H9 (cell line): ENCODE measurements at regions not wholly inside any gene's neighbourhood (a gene's known extent, or its start where the extent isn't known, plus 50 kb on each side); places are given as distances from the start of the nearest gene placed in this dataset.

Source experiments
- DNase-seq: peaks from one replicate; pipeline ENCODE4 v3.0.0-alpha.2; 2017
- H2AFZ ChIP-seq: one replicate; pipeline ENCODE4 v1.6.1; 2013; ENCODE audit warnings: mild to moderate bottlenecking, low read length, control low read depth, moderate library complexity
- H2AK5ac ChIP-seq: 2 replicates; pipeline ENCODE4 v1.6.1; 2013; ENCODE audit warnings: low read length, control low read depth, mixed read lengths; ENCODE audit not compliant: insufficient read length
- H2BK120ac ChIP-seq: one replicate; pipeline ENCODE4 v1.6.1; 2013; ENCODE audit warnings: low read depth, mild to moderate bottlenecking, low read length, control low read depth, inconsistent platforms; ENCODE audit not compliant: poor library complexity, severe bottlenecking
- H2BK12ac ChIP-seq: 2 replicates; pipeline ENCODE4 v1.6.1; 2013; ENCODE audit warnings: low read length, control low read depth, mixed read lengths, low read depth; ENCODE audit not compliant: insufficient read length
- H2BK15ac ChIP-seq: 2 replicates; pipeline ENCODE4 v1.6.1; 2013; ENCODE audit warnings: low read depth, low read length, control low read depth
- H2BK20ac ChIP-seq: one replicate; pipeline ENCODE4 v1.6.1; 2013; ENCODE audit warnings: low read depth, mild to moderate bottlenecking, low read length, control low read depth, inconsistent platforms; ENCODE audit not compliant: poor library complexity, severe bottlenecking
- H2BK5ac ChIP-seq: 2 replicates; pipeline ENCODE4 v1.6.1; 2013; ENCODE audit warnings: low read length, control low read depth, mixed read lengths; ENCODE audit not compliant: insufficient read length
- H3K14ac ChIP-seq: 2 replicates; pipeline ENCODE4 v1.6.1; 2013; ENCODE audit warnings: low read length, control low read depth; ENCODE audit not compliant: insufficient read depth
- H3K18ac ChIP-seq: 2 replicates; pipeline ENCODE4 v1.6.1; 2013; ENCODE audit warnings: low read depth, mild to moderate bottlenecking, mixed read lengths, low read length, control low read depth; ENCODE audit not compliant: insufficient read length
- H3K23ac ChIP-seq: 2 replicates; pipeline ENCODE4 v1.6.1; 2013; ENCODE audit warnings: low read length, control low read depth, mixed read lengths, low read depth; ENCODE audit not compliant: insufficient read length
- H3K23me2 ChIP-seq: 2 replicates; pipeline ENCODE4 v1.6.1; 2013; ENCODE audit warnings: low read depth, mild to moderate bottlenecking, mixed read lengths, low read length, control low read depth; ENCODE audit not compliant: insufficient read length, poor library complexity, severe bottlenecking
- H3K27ac ChIP-seq: 2 replicates; pipeline ENCODE4 v1.5.1; 2013; ENCODE audit warnings: low read length, control low read depth, mixed read lengths, low read depth; ENCODE audit not compliant: insufficient read length
- H3K27me3 ChIP-seq: 2 replicates; pipeline ENCODE4 v1.6.1; 2013; ENCODE audit warnings: low read length, control low read depth, inconsistent platforms; ENCODE audit not compliant: insufficient read depth
- H3K4ac ChIP-seq: 2 replicates; pipeline ENCODE4 v1.6.1; 2013; ENCODE audit warnings: low read depth, mild to moderate bottlenecking, control low read depth, inconsistent platforms, low read length, moderate library complexity
- H3K4me1 ChIP-seq: 2 replicates; pipeline ENCODE4 v1.6.1; 2013; ENCODE audit warnings: low read length, control low read depth, inconsistent platforms; ENCODE audit not compliant: insufficient read depth
- H3K4me2 ChIP-seq: 2 replicates; pipeline ENCODE4 v1.6.1; 2013; ENCODE audit warnings: low read length, control low read depth, mixed read lengths; ENCODE audit not compliant: insufficient read length, insufficient read depth
- H3K56ac ChIP-seq: 2 replicates; pipeline ENCODE4 v1.6.1; 2013; ENCODE audit warnings: low read depth, mild to moderate bottlenecking, mixed read lengths, low read length, control low read depth; ENCODE audit not compliant: insufficient read length
- H3K79me1 ChIP-seq: 2 replicates; pipeline ENCODE4 v1.6.1; 2013; ENCODE audit warnings: low read depth, mild to moderate bottlenecking, moderate library complexity, low read length, control low read depth, inconsistent platforms; ENCODE audit not compliant: insufficient read depth, poor library complexity, severe bottlenecking
- H3K79me2 ChIP-seq: 2 replicates; pipeline ENCODE4 v1.6.1; 2013; ENCODE audit warnings: low read length, control low read depth, inconsistent platforms; ENCODE audit not compliant: insufficient read depth
- H3K9ac ChIP-seq: 2 replicates; pipeline ENCODE4 v1.6.1; 2013; ENCODE audit warnings: low read length, control low read depth, mixed read lengths; ENCODE audit not compliant: insufficient read length; ENCODE audit errors: extremely low read depth
- H3K9me3 ChIP-seq: one replicate; pipeline ENCODE4 v1.6.1; 2013; ENCODE audit warnings: low read depth, low read length, inconsistent platforms; ENCODE audit not compliant: control insufficient read depth
- H3T11ph ChIP-seq: one replicate; pipeline ENCODE4 v1.6.1; 2013; ENCODE audit warnings: mild to moderate bottlenecking, low read length, control low read depth, inconsistent platforms
- H4K20me1 ChIP-seq: one replicate; pipeline ENCODE4 v1.6.1; 2013; ENCODE audit not compliant: control insufficient read depth, insufficient read length, insufficient read depth
- H4K5ac ChIP-seq: 2 replicates; pipeline ENCODE4 v1.6.1; 2013; ENCODE audit warnings: low read depth, mild to moderate bottlenecking, mixed read lengths, low read length, control low read depth; ENCODE audit not compliant: insufficient read length
- H4K8ac ChIP-seq: replicated peaks from 2 replicates; pipeline ENCODE4 v1.6.1; 2013; ENCODE audit warnings: low read length, control low read depth, mixed read lengths, low read depth; ENCODE audit not compliant: insufficient read length
- H4K91ac ChIP-seq: 2 replicates; pipeline ENCODE4 v1.6.1; 2013; ENCODE audit warnings: low read depth, mild to moderate bottlenecking, moderate library complexity, mixed read lengths, low read length, control low read depth; ENCODE audit not compliant: insufficient read length
- H3K27ac Mint-ChIP-seq, 3 experiments: 2 replicates in 2 of 3; 3 replicates in 1 of 3; pipeline ENCODE4 v1.8.0; 2020 to 2021; ENCODE audit warnings: mixed read lengths in 3 of 3, mild to moderate bottlenecking in 1 of 3, moderate library complexity in 1 of 3
- H3K27me3 Mint-ChIP-seq: 2 replicates; pipeline ENCODE4 v1.8.0; 2021; ENCODE audit warnings: low read depth, mild to moderate bottlenecking, moderate library complexity, mixed read lengths
- H3K36me3 Mint-ChIP-seq, 3 experiments: 2 replicates in 2 of 3; 3 replicates in 1 of 3; pipeline ENCODE4 v1.8.0; 2020 to 2021; ENCODE audit warnings: low read depth in 3 of 3, mixed read lengths in 3 of 3; ENCODE audit not compliant: insufficient read depth in 1 of 3
- H3K4me1 Mint-ChIP-seq, 2 experiments: 2 replicates each; pipeline ENCODE4 v1.8.0; 2020; ENCODE audit warnings: mixed read lengths in 2 of 2
- H3K4me3 Mint-ChIP-seq, 2 experiments: 2 replicates in 1 of 2; 3 replicates in 1 of 2; pipeline ENCODE4 v1.8.0; 2020 to 2021; ENCODE audit warnings: mild to moderate bottlenecking in 2 of 2, mixed read lengths in 2 of 2, moderate library complexity in 1 of 2
- H3K9me3 Mint-ChIP-seq, 2 experiments: 2 replicates in 1 of 2; 3 replicates in 1 of 2; pipeline ENCODE4 v1.8.0; 2020; ENCODE audit warnings: mild to moderate bottlenecking in 2 of 2, mixed read lengths in 2 of 2, moderate library complexity in 1 of 2
- WGBS: extraction: QIAGEN DNeasy Blood & Tissue Kit; methylation state at CpG from one replicate; pipeline ENCODE4 v1.1.7; 2013; ENCODE audit warnings: missing lambda C conversion rate, low lambda C conversion rate, mixed read lengths; ENCODE audit not compliant: insufficient read length; ENCODE audit errors: extremely low coverage; 5-methylcytosine and 5-hydroxymethylcytosine counted together
- TF ChIP-seq, protein P1 (sequence below): fragments of 200-600 bp; sonication (generic); conservative IDR thresholded peaks from 3 replicates; pipeline ENCODE4 v1.8.0; 2021; ENCODE audit warnings: antibody characterized with exemption, mild to moderate bottlenecking

DNA sequence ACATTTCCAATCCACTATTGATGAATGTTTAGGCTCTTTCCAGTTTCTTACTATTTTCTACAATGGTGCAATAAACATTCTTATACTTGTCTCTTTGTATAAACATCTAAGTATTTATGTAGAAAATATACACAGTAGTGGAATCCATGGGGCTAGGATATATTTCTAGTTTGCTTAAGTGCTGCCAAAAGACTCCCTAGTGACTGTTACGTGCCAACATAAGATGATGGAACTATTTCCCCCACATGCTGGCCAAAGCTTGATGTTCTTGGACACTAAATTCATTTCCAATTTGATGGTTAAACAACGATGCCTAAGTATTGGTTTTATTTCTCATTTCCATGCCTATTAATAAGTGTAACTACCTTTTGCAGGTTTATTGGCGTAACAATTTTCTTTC lies 378.4 kb upstream of the HNRNPA3 start:
- Mint-ChIP-seq H3K36me3 (no peaks in the 10 kb centered on the region; a peak in 1 of 7 replicates), H3K9me3 (no peaks in the 10 kb centered on the region), H3K4me3 (no peak overlapping the region), H3K27me3 (no peaks in the 10 kb centered on the region; the same call in 1 of the 2 replicates), H3K4me1 (peaks cover 9 to 10% of the 10 kb centered on the region in 2 experiments; a peak in 3 of 4 replicates), H3K27ac (no peak overlapping the region)
- no peaks in the 10 kb centered on the region for H3K4me1 ChIP-seq
- H2BK20ac ChIP-seq: no peak overlapping the region
- no peaks in the 10 kb centered on the region for H3K27me3 ChIP-seq
- H2BK5ac ChIP-seq: no peak overlapping the region
- H4K5ac ChIP-seq: no peak overlapping the region
- no peak overlapping the region for H3T11ph ChIP-seq
- H3K9ac ChIP-seq: no peak overlapping the region
- H3K56ac ChIP-seq: no peak overlapping the region
- no peak overlapping the region for H3K4ac ChIP-seq
- no peak overlapping the region for H2BK12ac ChIP-seq
- no peaks in the 10 kb centered on the region for H3K23me2 ChIP-seq
- no peak overlapping the region for H3K4me2 ChIP-seq
- H3K79me2 ChIP-seq: no peaks in the 10 kb centered on the region
- no peak overlapping the region for H3K23ac ChIP-seq
- no peak overlapping the region for H4K8ac ChIP-seq
- no peak overlapping the region for H2AFZ ChIP-seq
- H3K18ac ChIP-seq: no peak overlapping the region
- H4K20me1 ChIP-seq: no peaks in the 10 kb centered on the region
- no peak overlapping the region for H3K27ac ChIP-seq
- H2BK120ac ChIP-seq: no peak overlapping the region
- TF ChIP-seq, protein P1, sequence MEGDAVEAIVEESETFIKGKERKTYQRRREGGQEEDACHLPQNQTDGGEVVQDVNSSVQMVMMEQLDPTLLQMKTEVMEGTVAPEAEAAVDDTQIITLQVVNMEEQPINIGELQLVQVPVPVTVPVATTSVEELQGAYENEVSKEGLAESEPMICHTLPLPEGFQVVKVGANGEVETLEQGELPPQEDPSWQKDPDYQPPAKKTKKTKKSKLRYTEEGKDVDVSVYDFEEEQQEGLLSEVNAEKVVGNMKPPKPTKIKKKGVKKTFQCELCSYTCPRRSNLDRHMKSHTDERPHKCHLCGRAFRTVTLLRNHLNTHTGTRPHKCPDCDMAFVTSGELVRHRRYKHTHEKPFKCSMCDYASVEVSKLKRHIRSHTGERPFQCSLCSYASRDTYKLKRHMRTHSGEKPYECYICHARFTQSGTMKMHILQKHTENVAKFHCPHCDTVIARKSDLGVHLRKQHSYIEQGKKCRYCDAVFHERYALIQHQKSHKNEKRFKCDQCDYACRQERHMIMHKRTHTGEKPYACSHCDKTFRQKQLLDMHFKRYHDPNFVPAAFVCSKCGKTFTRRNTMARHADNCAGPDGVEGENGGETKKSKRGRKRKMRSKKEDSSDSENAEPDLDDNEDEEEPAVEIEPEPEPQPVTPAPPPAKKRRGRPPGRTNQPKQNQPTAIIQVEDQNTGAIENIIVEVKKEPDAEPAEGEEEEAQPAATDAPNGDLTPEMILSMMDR: no peak
- no CpG with 5 or more reads among the region's 3 CpGs for WGBS
- no peak overlapping the region for H2AK5ac ChIP-seq
- DNase-seq: no peak
- H2BK15ac ChIP-seq: no peak overlapping the region
- H3K9me3 ChIP-seq: no peaks in the 10 kb centered on the region
- no peak overlapping the region for H4K91ac ChIP-seq
- no peak overlapping the region for H3K14ac ChIP-seq
- no peaks in the 10 kb centered on the region for H3K79me1 ChIP-seq
